ENCODE measurements at regions not wholly inside any gene's neighbourhood (a gene's known extent, or its start where the extent isn't known, plus 50 kb on each side); places are given as distances from the start of the nearest gene placed in this dataset.

DNA sequence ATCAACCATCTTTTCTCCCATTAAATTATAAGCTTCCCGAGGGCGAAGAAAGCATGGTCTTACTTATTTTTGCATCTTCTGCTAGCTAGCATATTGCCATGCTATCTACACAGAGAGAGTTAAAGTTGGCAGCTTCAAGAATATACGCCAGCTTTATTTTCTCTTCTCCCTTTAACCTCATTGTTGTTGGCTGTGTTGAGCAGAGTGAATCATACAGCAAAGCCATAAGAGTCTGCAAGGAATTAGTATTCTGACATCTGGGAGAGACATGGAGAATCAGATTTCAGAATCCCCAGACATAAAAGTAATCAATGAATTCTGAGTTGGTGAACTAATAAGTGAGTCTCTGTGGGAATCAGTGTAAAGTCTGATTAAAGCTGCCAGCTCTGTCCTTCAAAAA lies 649.6 kb upstream of the PTBP2 start:
- WGBS (ENCODE audit: insufficient coverage, insufficient read length) = no CpG with 5 or more reads among the region's 3 CpGs
- DNase-seq (ENCODE audit: low read depth, low spot score) = no peak
- Histone ChIP-seq H3K36me3 (ENCODE audit: control insufficient read depth, insufficient read depth, low read length) (no peaks in the 10 kb centered on the region), H3K9me3 (ENCODE audit: control insufficient read depth, insufficient read depth, low read length) (no peaks in the 10 kb centered on the region), H3K27ac (ENCODE audit: low read length) (no peak overlapping the region), H3K27me3 (ENCODE audit: control insufficient read depth, insufficient read depth, low read length) (no peaks in the 10 kb centered on the region), H3K4me3 (ENCODE audit: low read length) (no peak overlapping the region), H3K4me1 (ENCODE audit: control insufficient read depth, insufficient read depth, low read length) (no peaks in the 10 kb centered on the region)

GRCh38 chr1:96073100-96073499 lies 648.5 kb upstream of the PTBP2 start:
- no peaks in the 10 kb centered on the region for H3K27me3 ChIP-seq (ENCODE audit: control insufficient read depth, insufficient read depth, low read length)
- no peaks in the 10 kb centered on the region for H3K36me3 ChIP-seq (ENCODE audit: control insufficient read depth, insufficient read depth, low read length)
- H3K4me3 ChIP-seq (ENCODE audit: low read length) = no peak overlapping the region
- no peak overlapping the region for H3K27ac ChIP-seq (ENCODE audit: low read length)
- WGBS (ENCODE audit: insufficient coverage, insufficient read length) = no CpG with 5 or more reads among the region's 1 CpG
- no peak for DNase-seq (ENCODE audit: low read depth, low spot score)
- H3K9me3 ChIP-seq (ENCODE audit: control insufficient read depth, insufficient read depth, low read length) = no peaks in the 10 kb centered on the region
- no peaks in the 10 kb centered on the region for H3K4me1 ChIP-seq (ENCODE audit: control insufficient read depth, insufficient read depth, low read length)

DNA sequence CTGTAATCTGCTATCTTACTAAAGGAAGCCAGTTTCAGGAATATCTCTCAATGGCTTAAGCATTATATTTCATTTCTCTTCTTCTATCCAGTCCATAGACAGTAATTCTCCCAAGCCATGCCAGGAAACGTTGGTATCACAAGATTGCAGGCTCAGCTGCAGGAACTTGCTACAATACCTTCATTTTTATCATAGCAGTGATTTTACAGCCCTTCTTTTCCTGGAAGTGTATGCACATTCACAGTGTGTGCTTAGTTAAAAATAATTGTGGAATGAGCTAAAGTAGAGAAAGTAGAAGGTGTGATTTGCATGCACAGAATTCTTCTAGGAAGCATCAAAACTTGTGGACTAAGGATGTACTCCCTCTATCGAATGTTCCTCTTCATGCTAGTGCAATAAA lies 647.2 kb upstream of the PTBP2 start:
- H3K27me3 ChIP-seq (ENCODE audit: control insufficient read depth, insufficient read depth, low read length) = no peaks in the 10 kb centered on the region
- no CpG with 5 or more reads among the region's 2 CpGs for WGBS (ENCODE audit: insufficient coverage, insufficient read length)
- H3K27ac ChIP-seq (ENCODE audit: low read length) = no peak overlapping the region
- no peak for DNase-seq (ENCODE audit: low read depth, low spot score)
- no peaks in the 10 kb centered on the region for H3K4me1 ChIP-seq (ENCODE audit: control insufficient read depth, insufficient read depth, low read length)
- no peaks in the 10 kb centered on the region for H3K9me3 ChIP-seq (ENCODE audit: control insufficient read depth, insufficient read depth, low read length)
- no peaks in the 10 kb centered on the region for H3K36me3 ChIP-seq (ENCODE audit: control insufficient read depth, insufficient read depth, low read length)
- no peak overlapping the region for H3K4me3 ChIP-seq (ENCODE audit: low read length)

- H3K4me1 ChIP-seq (ENCODE audit: control insufficient read depth, insufficient read depth, low read length) = no peaks in the 10 kb centered on the region
- H3K27me3 ChIP-seq (ENCODE audit: control insufficient read depth, insufficient read depth, low read length) = no peaks in the 10 kb centered on the region
- no peak overlapping the region for H3K4me3 ChIP-seq (ENCODE audit: low read length)
- WGBS (ENCODE audit: insufficient coverage, insufficient read length) = no CpG with 5 or more reads among the region's 5 CpGs
- no peaks in the 10 kb centered on the region for H3K36me3 ChIP-seq (ENCODE audit: control insufficient read depth, insufficient read depth, low read length)
- no peaks in the 10 kb centered on the region for H3K9me3 ChIP-seq (ENCODE audit: control insufficient read depth, insufficient read depth, low read length)
- no peak overlapping the region for H3K27ac ChIP-seq (ENCODE audit: low read length)
- no peak for DNase-seq (ENCODE audit: low read depth, low spot score)
Observed at GRCh38 chr1:96074876-96075577, 646.6 kb upstream of the PTBP2 start.

DNA sequence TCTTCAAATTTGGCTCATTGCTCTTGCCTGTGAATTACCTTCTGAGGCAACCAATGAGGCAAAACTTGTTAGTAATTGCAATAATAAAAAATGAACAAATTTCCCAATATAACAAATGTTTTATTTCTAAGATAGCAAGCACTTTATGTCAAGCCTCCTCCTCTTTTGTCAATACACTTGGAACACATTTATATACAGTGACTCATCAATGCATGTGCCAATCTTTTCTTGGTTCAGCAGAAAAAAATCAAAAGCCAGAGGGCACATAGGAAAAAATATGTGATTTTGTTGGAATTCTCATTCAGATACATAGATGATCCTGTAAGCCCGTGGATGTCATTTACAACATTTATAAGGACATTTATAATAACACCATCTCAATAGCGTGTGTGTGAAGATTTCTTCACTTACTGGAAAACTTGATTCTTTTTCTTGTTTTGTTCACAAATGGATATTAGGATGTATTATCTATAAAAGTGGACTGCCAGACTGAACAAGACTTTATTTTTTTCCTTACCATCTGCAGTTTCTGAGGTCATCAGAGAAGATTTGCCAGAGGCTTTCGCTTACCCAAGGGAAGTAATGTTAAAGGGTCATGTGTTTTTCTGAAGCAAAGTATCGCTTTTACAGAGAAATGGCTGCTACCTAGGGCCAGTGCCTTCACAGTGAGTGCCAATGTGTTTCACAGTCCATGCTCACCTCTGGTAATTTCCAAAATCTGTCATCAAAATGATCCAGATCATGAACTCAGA lies 645.7 kb upstream of the PTBP2 start:
- Histone ChIP-seq H3K4me1 (ENCODE audit: control insufficient read depth, insufficient read depth, low read length) (no peaks in the 10 kb centered on the region), H3K4me3 (ENCODE audit: low read length) (no peak overlapping the region), H3K9me3 (ENCODE audit: control insufficient read depth, insufficient read depth, low read length) (no peaks in the 10 kb centered on the region), H3K27ac (ENCODE audit: low read length) (no peak overlapping the region), H3K27me3 (ENCODE audit: control insufficient read depth, insufficient read depth, low read length) (no peaks in the 10 kb centered on the region), H3K36me3 (ENCODE audit: control insufficient read depth, insufficient read depth, low read length) (no peaks in the 10 kb centered on the region)
- no peak for DNase-seq (ENCODE audit: low read depth, low spot score)
- no CpG with 5 or more reads among the region's 4 CpGs for WGBS (ENCODE audit: insufficient coverage, insufficient read length)

- H3K4me1 ChIP-seq (ENCODE audit: control insufficient read depth, insufficient read depth, low read length) = no peaks in the 10 kb centered on the region
- DNase-seq (ENCODE audit: low read depth, low spot score) = no peak
- no peaks in the 10 kb centered on the region for H3K36me3 ChIP-seq (ENCODE audit: control insufficient read depth, insufficient read depth, low read length)
- H3K27ac ChIP-seq (ENCODE audit: low read length) = no peak overlapping the region
- H3K4me3 ChIP-seq (ENCODE audit: low read length) = no peak overlapping the region
- H3K27me3 ChIP-seq (ENCODE audit: control insufficient read depth, insufficient read depth, low read length) = no peaks in the 10 kb centered on the region
- no peaks in the 10 kb centered on the region for H3K9me3 ChIP-seq (ENCODE audit: control insufficient read depth, insufficient read depth, low read length)
- no CpG with 5 or more reads among the region's 2 CpGs for WGBS (ENCODE audit: insufficient coverage, insufficient read length)
Observed at GRCh38 chr1:96076589-96076988, 645.0 kb upstream of the PTBP2 start.

DNA sequence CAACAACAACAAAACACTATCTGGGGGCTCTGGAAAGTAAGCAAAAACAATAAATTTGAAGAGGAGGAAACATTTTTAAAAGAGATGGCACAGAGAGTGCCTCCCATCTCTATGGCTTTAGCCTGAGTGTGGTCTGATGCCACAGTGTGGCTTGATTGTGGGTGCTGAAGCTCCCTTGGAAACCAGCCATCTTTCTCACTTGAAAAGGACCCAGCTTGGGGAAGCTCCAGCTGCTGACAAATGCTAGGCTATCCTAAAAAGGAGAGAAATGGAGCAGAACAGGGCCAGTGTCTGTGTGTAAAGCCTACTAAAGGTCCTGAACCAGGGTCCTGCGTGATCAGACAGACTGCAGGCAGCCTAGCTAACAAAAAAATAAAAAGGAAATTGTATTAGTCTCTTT lies 642.0 kb upstream of the PTBP2 start:
- no peaks in the 10 kb centered on the region for H3K4me1 ChIP-seq (ENCODE audit: control insufficient read depth, insufficient read depth, low read length)
- DNase-seq (ENCODE audit: low read depth, low spot score) = no peak
- WGBS (ENCODE audit: insufficient coverage, insufficient read length) = no CpG with 5 or more reads among the region's 1 CpG
- no peaks in the 10 kb centered on the region for H3K27me3 ChIP-seq (ENCODE audit: control insufficient read depth, insufficient read depth, low read length)
- no peak overlapping the region for H3K4me3 ChIP-seq (ENCODE audit: low read length)
- H3K9me3 ChIP-seq (ENCODE audit: control insufficient read depth, insufficient read depth, low read length) = no peaks in the 10 kb centered on the region
- H3K36me3 ChIP-seq (ENCODE audit: control insufficient read depth, insufficient read depth, low read length) = no peaks in the 10 kb centered on the region
- no peak overlapping the region for H3K27ac ChIP-seq (ENCODE audit: low read length)

DNA sequence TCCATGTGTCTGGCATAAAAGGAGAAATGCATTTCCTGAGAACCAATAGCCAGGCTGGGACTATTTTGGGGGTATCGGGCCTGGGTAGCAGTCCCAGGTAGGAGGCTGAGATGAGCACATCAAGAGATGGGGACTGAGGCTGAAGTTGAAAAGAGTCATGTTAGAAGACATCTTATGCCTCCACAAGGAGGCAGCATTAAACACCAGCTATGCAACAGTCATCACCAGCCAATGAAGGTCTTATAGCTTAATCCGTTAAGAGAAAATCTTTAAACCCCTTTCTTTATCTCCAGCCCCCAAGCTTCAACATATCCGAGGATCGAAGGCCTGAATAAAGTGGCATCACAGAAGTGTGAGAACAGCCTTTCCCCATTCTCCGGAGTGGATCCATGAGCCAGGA lies 640.7 kb upstream of the PTBP2 start:
- Histone ChIP-seq H3K36me3 (ENCODE audit: control insufficient read depth, insufficient read depth, low read length) (no peaks in the 10 kb centered on the region), H3K4me3 (ENCODE audit: low read length) (no peak overlapping the region), H3K9me3 (ENCODE audit: control insufficient read depth, insufficient read depth, low read length) (no peaks in the 10 kb centered on the region), H3K27me3 (ENCODE audit: control insufficient read depth, insufficient read depth, low read length) (no peaks in the 10 kb centered on the region), H3K27ac (ENCODE audit: low read length) (no peak overlapping the region), H3K4me1 (ENCODE audit: control insufficient read depth, insufficient read depth, low read length) (no peaks in the 10 kb centered on the region)
- no peak for DNase-seq (ENCODE audit: low read depth, low spot score)
- no CpG with 5 or more reads among the region's 5 CpGs for WGBS (ENCODE audit: insufficient coverage, insufficient read length)

- no peaks in the 10 kb centered on the region for H3K9me3 ChIP-seq (ENCODE audit: control insufficient read depth, insufficient read depth, low read length)
- H3K4me3 ChIP-seq (ENCODE audit: low read length) = no peak overlapping the region
- no peaks in the 10 kb centered on the region; the same call in 1 of the 2 replicates for H3K4me1 ChIP-seq (ENCODE audit: control insufficient read depth, insufficient read depth, low read length)
- H3K27ac ChIP-seq (ENCODE audit: low read length) = no peak overlapping the region
- no CpG with 5 or more reads among the region's 1 CpG for WGBS (ENCODE audit: insufficient coverage, insufficient read length)
- H3K27me3 ChIP-seq (ENCODE audit: control insufficient read depth, insufficient read depth, low read length) = no peaks in the 10 kb centered on the region; the same call in 1 of the 2 replicates
- no peaks in the 10 kb centered on the region for H3K36me3 ChIP-seq (ENCODE audit: control insufficient read depth, insufficient read depth, low read length)
- DNase-seq (ENCODE audit: low read depth, low spot score) = no peak
Observed at GRCh38 chr1:96087719-96088118, 633.9 kb upstream of the PTBP2 start.

DNA sequence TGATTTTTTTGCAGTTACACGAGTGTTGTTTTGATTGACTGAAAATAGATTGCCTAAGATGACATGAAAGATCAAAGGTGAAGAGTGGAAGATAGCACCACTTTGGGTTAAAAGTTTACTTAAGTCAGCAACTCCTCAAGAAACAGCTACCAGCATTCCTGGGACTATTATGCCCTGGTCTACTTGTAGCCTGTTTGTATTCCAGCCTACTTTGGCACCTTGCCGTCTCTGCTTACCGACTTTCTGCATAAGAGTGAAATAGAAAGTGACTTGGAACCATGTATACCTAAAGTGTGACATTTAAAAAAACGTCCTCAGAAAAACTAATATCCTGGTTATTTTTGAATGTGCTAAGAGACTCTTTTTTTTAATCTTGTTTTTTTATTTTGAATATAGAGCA lies 631.5 kb upstream of the PTBP2 start:
- Histone ChIP-seq H3K36me3 (ENCODE audit: control insufficient read depth, insufficient read depth, low read length) (no peaks in the 10 kb centered on the region), H3K27ac (ENCODE audit: low read length) (no peak overlapping the region), H3K9me3 (ENCODE audit: control insufficient read depth, insufficient read depth, low read length) (no peaks in the 10 kb centered on the region), H3K4me3 (ENCODE audit: low read length) (no peak overlapping the region), H3K27me3 (ENCODE audit: control insufficient read depth, insufficient read depth, low read length) (no peaks in the 10 kb centered on the region; the same call in 1 of the 2 replicates), H3K4me1 (ENCODE audit: control insufficient read depth, insufficient read depth, low read length) (no peaks in the 10 kb centered on the region; the same call in 1 of the 2 replicates)
- no peak for DNase-seq (ENCODE audit: low read depth, low spot score)
- no CpG with 5 or more reads among the region's 4 CpGs for WGBS (ENCODE audit: insufficient coverage, insufficient read length)

Data from iPS DF 6.9 (cell line).